NCI-H2081 (cell line): ENCODE measurements at regions not wholly inside any gene's neighbourhood (a gene's known extent, or its start where the extent isn't known, plus 50 kb on each side); places are given as distances from the start of the nearest gene placed in this dataset.
"Not testable (repeated sequence)": the region's sequence is repeated elsewhere in the genome, so short reads cannot be mapped to it uniquely, and the experiment has no call there.

Experiments used
- DNase-seq, 2 experiments: peaks; one replicate each; lab custom pipeline; 2025; lab: John Stamatoyannopoulos, UW

- no peak for DNase-seq
Observed at GRCh38 chr6:120498711-120499110, 835.6 kb downstream of the TBC1D32 start.

- DNase-seq = no peak
Observed at GRCh38 chr6:120496661-120497060, 837.6 kb downstream of the TBC1D32 start.

DNA sequence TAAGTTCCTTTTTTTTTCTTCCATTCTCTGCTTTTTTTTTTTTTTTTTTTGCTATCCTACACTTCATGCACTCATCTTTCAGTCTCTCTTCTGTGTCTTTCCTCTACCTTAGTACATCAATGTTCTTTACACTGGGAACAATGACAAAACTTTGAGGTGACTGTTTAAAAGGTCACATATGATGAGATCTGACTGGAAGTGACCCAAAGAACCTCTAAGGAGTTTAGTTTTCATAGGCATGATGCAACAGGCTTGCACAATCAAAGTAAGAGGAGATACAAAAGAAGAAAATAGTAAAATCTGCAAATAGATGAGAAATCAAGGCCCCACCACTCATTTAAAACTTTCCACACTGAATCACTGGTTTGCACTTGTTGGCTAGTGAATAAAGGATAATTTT is 840.8 kb downstream of the TBC1D32 start:
- no peak for DNase-seq

DNA sequence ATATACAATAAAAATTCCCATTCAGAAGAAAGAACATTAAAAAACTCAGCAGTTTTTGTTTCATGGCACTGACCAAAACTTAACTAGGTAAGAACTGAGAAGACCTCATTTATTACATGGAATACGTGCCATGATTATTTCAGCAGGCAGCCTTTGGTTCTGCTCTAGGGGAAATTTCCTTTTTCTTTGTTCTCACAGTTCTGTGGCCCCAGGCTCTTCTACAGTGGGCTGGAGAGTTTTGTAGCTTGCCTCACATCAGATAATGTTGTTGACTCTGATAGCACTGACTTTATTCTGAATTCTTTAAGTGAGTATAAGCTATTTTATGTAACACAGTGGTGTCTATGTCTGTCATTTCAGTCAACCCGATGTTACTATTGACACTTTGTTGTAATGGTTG is 844.3 kb downstream of the TBC1D32 start:
- no peak for DNase-seq

DNA sequence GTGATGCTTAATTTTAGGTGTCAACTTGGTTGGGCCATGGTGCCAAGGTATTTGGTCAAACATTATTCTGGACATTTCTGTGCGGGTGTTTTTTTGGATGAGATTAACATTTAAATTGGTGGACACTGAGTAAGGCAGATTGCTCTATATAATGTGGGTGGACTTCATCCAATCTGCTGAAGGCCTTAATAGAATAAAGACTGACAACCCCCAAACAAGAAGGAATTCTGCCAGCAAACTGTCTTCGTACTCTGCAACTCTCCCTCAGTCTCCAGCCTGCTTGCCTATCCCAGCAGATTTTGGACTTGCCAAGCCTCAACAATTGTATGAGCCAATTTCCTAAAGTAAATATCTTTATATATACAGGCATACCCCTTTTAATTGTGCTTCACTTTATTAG is 850.1 kb downstream of the TBC1D32 start:
- DNase-seq = no peak

DNA sequence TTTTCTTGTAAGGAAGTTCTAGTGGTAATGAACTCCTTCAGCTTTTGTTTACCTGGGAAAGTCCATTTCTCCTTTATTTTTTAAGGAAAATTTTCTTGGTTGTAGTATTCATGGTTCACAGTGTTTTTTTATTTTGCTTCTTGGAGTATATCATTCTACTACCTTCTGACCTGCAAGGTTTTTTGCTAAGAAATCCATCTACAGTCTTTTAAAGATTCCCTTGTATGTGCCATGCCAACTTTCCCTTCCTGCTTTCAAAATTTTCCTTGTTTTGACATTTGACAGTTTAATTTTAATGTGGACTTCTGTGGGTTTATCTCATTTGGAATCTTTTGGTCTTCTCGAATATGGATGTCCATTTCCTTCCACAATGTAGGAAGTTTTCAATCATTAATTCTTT is 855.6 kb downstream of the TBC1D32 start:
- DNase-seq = no peak

DNA sequence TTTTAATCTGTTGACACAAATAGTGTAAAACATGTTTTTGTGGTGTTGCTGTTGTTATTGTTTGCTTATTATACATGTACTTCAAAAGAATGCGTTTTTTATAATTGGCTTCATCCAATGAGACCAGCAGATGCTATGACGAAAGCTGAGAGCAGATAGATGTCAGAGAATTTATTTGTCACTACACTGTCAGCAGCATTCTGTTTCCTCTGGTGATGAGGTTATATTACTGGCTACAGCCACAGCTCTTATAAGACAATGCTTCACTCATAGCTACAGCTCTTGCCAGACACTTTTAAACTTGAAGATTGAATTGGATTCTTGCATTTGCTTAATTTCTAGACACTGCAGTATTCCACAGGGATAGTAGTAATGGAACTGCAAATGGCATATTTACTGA is 860.5 kb downstream of the TBC1D32 start:
- no peak for DNase-seq

- DNase-seq = no peak
Observed at GRCh38 chr6:120468486-120468885, 865.8 kb downstream of the TBC1D32 start.

DNA sequence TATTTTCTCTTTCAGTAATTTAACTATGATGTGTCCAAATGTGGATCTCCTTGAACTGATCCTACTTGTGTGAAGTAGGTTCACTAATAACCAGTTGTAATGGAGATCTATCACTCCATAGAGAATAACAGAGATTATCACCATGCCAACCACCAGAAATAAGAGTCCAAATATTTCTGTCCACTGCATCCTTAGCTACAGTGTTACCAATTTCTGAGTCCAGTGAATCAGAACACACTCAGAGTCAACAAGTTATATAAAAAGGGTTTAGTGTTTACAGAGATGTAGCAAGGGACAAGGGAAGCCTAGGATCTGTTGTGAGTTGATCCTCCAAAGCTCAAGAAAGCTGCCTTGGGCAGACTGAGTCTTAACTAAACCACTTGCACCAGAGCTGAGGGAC is 882.8 kb downstream of the TBC1D32 start:
- no peak for DNase-seq

DNA sequence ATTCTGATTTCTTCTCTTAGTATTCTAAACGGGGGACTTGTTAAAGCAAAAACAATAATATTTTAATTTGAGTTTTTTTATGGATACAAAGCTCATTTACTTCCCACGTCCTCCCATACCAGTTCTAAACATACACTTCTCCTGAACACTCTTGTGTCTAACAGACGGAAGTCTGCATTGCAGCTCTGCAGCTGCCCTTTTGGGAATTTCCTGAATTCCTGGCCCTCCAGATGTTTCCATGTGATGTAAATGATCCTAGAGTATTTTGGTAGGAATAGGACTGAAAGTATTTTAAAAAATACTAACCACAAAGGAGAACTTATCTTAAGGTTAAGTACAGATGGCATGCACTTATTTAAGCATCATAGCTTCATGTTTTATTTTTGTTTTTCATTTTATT is 886.7 kb downstream of the TBC1D32 start:
- no peak for DNase-seq

DNA sequence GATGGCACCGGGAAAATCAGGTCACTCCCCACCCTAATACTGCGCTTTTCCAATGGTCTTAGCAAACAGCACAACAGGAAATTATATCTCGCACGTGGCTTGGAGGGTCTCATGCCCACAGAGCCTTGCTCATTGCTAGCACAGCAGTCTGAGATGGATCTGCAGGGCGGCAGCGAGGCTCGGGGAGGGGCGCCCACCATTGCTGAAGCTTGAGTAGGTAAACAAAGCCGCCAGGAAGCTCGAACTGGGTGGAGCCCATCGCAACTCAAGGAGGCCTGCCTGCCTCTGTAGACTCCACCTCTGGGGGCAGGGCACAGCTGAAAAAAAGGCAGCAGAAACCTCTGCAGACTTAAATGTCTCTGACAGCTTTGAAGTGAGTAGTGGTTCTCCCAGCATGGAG is 901.4 kb downstream of the TBC1D32 start:
- not testable (repeated sequence) for DNase-seq

- DNase-seq = no peak
Observed at GRCh38 chr6:120431841-120432240, 902.4 kb downstream of the TBC1D32 start.

- DNase-seq = no peak
Observed at GRCh38 chr6:120411394-120411793, 922.9 kb downstream of the TBC1D32 start.

DNA sequence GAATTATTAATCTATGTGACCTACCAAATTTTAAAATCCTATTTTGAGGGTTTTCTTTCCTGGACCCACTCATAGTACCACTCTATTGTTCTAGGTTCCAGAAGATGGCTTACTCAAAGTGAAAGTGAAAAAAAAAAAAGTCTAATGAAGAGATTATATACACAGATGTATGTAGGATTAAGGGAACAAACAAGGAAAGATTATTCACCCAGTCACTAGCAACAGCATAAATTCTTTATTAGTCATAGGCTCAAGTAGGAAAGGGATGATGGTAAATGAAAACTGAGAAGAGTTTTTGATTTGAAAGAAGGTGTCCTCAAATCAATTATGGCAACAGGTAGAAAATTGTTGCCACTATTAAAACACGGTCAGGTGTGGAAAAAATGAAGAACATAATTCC is 923.7 kb downstream of the TBC1D32 start:
- DNase-seq = no peak

DNA sequence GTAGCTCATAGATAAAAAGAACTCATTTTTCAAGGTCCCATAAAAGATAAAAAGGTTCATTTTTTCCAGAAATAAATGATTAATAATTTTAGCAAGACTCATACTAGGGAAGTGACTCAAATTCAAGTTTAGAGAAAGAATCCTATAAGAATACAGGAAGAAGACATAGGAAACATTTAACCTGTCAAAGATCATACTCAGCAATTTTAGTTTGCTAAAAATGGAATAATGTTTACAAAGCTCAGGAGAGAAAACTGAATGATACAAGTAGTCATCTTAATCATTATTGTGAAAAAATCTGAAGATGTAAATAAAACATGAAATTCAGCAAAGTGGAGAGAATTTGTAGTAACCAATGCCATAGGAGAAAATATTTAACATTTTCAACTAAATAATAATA is 926.6 kb downstream of the TBC1D32 start:
- DNase-seq = no peak

DNA sequence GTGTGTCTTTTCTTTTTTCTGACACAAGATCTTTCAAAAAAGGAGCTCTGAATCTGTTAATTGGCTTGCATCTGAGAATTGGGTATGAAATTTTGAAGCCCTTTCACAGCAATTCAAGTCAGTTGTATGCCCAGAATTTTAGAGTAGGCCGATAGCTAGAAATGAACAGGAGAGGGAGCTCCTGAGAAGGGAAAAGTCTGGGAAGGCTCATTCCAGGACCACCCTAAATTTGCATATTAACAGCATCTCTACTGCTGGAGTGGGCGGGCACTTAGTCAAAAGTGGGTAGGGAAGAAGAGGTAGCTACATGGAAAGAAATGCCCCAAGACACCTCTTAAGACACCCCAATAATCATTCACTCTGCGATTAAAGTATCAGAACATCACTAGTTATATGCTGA is 928.3 kb downstream of the TBC1D32 start:
- DNase-seq = no peak

GRCh38 chr6:120395784-120396183 is 938.5 kb downstream of the TBC1D32 start:
- DNase-seq = no peak

DNA sequence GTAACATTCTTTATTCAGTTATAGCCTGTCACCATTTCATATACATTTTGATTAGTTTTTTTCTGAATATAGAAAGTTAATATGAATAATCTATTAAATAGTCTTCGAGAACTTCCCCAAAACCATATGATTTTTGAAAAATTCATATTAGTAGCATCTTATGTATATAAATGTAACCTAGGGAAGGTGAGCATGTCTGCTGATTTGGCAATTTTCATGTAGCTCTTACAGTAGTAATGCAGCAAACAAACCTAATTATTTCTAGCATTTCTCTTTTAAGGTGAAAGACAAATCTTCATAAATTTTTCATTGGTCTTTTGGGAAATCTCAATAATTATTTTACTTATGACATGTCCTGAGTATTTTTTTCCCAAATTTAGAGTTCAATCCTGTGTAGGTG is 939.0 kb downstream of the TBC1D32 start:
- no peak for DNase-seq

DNA sequence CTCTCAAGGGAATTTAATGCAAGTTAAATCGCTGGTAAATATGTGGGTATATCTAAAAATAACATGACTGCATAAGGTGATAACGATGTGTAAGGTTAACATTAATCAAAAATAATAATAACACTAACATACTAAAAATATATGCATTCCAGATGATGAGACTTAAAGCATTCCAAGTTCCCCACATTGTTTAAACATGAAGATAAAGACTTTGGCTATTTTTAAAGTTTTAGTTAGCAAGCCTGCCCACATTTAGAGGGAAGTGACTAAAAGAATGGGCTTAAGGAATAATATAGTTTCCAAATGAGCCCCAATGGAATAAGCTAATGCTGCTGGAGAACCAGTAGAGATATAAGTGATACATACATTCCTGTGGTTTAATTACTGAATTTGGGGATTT is 941.3 kb downstream of the TBC1D32 start:
- no peak for DNase-seq

- DNase-seq = no peak
Observed at GRCh38 chr6:120384671-120385070, 949.6 kb downstream of the TBC1D32 start.

DNA sequence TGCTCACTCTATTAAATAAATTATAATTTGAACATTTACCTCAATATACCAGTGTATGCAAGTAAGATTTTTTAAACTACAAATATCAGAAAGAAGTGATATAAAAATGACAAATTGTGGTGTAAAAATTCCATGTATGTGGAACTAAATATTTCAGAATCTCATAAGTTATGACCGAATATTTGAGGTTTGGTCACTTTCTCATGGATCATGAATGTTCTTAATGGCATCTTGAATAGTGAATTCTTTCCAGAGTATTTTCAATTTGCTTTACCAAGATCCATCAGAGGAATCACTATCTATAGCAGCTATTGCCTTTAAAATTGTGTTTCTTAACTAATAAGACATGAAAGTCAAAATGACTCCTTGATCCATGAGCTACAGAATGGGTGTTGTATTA is 950.6 kb downstream of the TBC1D32 start:
- DNase-seq = no peak

DNA sequence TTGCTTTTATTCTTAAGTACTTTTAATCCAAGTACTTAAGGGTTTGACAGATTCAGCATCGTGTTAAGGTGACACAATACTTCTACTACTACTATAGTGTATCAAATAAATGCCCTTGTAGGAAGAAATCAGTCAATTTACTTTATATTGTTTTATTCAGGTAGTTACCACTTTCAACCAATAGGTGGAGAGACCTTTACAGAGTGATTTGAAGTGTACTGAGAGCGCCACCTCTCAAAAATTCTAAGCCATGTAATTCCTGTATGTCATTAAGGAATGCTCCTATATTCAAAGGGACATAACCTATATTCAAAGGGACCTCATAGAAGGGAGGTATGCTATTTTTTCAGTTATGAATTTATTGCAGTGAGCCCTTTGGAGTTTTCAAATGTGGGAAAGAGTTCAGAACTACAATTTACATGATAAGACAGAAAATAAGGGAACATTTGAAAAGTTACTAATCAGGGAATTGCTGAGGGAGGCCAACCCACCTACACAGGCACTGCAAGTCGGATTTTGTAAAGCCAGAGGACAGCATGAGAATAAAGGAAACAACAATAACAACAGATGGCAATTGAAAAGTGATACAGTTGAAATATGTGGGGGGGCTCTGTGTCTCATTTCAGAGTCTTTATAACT is 955.6 kb downstream of the TBC1D32 start:
- DNase-seq = peak; percentile 17 to 45

DNA sequence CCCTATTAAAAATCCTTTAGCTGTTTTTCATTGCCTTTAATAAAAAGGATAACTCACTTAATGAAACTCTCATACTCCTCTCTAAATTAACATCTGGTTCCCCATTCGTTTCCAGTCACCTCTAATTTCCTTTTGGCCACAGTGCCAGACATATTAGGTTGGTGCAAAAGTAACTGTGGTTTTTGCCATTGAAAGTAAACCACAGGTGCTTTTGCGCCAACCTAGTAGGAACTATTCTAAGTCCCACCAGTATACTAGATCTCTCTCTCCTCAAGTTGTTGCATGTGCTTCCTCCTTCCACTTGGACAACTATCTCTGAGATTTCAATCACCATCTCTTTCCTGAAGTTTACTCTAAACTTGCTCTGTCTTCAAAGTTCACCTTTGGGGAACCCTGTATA is 961.1 kb downstream of the TBC1D32 start:
- no peak for DNase-seq

- no peak for DNase-seq
Observed at GRCh38 chr6:120363429-120363828, 970.9 kb downstream of the TBC1D32 start.

- DNase-seq = not testable (repeated sequence)
Observed at GRCh38 chr6:120358535-120358934, 975.7 kb downstream of the TBC1D32 start.
